PFSK-1 (cell line): ENCODE measurements at regions not wholly inside any gene's neighbourhood (a gene's known extent, or its start where the extent isn't known, plus 50 kb on each side); places are given as distances from the start of the nearest gene placed in this dataset.

Experiments
- POLR2AphosphoS5 ChIP-seq: IDR thresholded peaks from 2 replicates; pipeline ENCODE4 v1.6.1; 2012; ENCODE audit warnings: low read depth, mild to moderate bottlenecking, control low read depth, low read length, moderate library complexity
- REST ChIP-seq, 2 experiments: IDR thresholded peaks; 2 replicates each; pipeline versions ENCODE4 v1.6.1 to v1.8.0; 2011 to 2012; ENCODE audit warnings: low read depth in 2 of 2, low read length in 2 of 2, control low read depth in 1 of 2, inconsistent platforms in 1 of 2, mild to moderate bottlenecking in 1 of 2, moderate library complexity in 1 of 2; ENCODE audit not compliant: insufficient read depth in 1 of 2
- SIN3A ChIP-seq: IDR thresholded peaks from 2 replicates; pipeline ENCODE4 v1.6.1; 2012; ENCODE audit warnings: mild to moderate bottlenecking, low read length, moderate library complexity, borderline replicate concordance; ENCODE audit not compliant: insufficient read depth
- TAF1 ChIP-seq: IDR thresholded peaks from 2 replicates; pipeline ENCODE4 v1.6.1; 2012; ENCODE audit warnings: low read length, control low read depth, borderline replicate concordance; ENCODE audit not compliant: insufficient read depth

GRCh38 chr3:105051972-105052371 is 314.7 kb upstream of the ALCAM start:
- TF ChIP-seq POLR2AphosphoS5 (no peak), SIN3A (no peak), REST (IDR thresholded peaks at IDR 0.05; ENCODE audit: insufficient read depth in 1 of 2, low read depth in 2 of 2, low read length in 2 of 2) (no peak), TAF1 (no peak)
